Breast epithelium (tissue), 3 donors: ENCODE measurements at regions not wholly inside any gene's neighbourhood (a gene's known extent, or its start where the extent isn't known, plus 50 kb on each side); places are given as distances from the start of the nearest gene placed in this dataset.

Source experiments
- POLR2A ChIP-seq: fragments of 450-650 bp; IDR thresholded peaks from one replicate; pipeline ENCODE4 v1.6.1; 2016; ENCODE audit warnings: antibody characterized with exemption, mild to moderate bottlenecking, moderate library complexity
- POLR2AphosphoS5 ChIP-seq, 3 donors: sonication (generic); formaldehyde crosslinking; IDR thresholded peaks; one replicate each; pipeline ENCODE4 v1.6.1; 2017; ENCODE audit warnings: antibody characterized with exemption in 3 of 3

DNA sequence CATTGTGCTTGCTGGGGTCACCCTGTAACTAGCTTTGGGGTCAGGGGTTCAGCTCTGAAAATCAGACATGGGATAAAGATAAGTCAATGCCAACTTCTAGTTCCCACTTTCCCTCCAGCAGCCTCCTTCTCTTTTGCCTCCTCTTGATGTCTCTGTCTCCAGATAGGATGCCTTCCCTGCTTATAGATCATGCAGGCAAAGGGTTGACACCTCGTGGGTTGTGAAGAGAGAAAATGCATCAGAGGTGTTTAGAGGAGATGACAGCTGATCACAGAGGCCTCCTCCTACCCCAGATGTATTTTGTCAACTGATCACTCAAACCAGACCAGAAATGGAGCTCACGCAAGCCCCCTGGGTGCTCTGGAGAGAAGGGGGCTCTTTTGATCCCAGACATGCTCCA is 337.8 kb downstream of the BUD13 start:
- TF ChIP-seq POLR2A: no peak
- TF ChIP-seq POLR2AphosphoS5 (IDR thresholded peaks at IDR 0.05): no peak
